GM12878 (cell line): ENCODE measurements at regions not wholly inside any gene's neighbourhood (a gene's known extent, or its start where the extent isn't known, plus 50 kb on each side); places are given as distances from the start of the nearest gene placed in this dataset.

Source experiments
- ATAC-seq: fragments of 200-7000 bp; cut with Tn5 transposase; 3 replicates; pipeline ENCODE4 v1.9.1; 2020; ENCODE audit warnings: mild to moderate bottlenecking, moderate library complexity
- BruUV-seq: library from RNA; stranded (reverse); fragments of 400-500 nt; replicated peaks from 2 replicates; lab custom pipeline; 2021; lab: Mats Ljungman, UMichigan
- CTCF ChIA-PET: fragments of 300-600 bp; sonication (Branson Sonifier 250); formaldehyde crosslinking; extraction: SDS; loops from one replicate; lab custom pipeline; 2021; ENCODE audit warnings: inconsistent platforms; lab: Yijun Ruan, JAX
- POLR2A ChIA-PET: fragments of 350-600 bp; formaldehyde crosslinking; extraction: SDS; loops from one replicate; lab custom pipeline; 2021; ENCODE audit warnings: inconsistent platforms; lab: Charles Lee
- RAD21 ChIA-PET: fragments of 300-600 bp; sonication (Branson Sonifier 250); formaldehyde crosslinking; loops from one replicate; lab custom pipeline; 2023; ENCODE audit warnings: antibody characterized with exemption; ENCODE audit not compliant: unreplicated experiment; lab: Charles Lee
- SMC1A ChIA-PET: fragments of 300-600 bp; sonication (Branson Sonifier 250); formaldehyde crosslinking; loops from one replicate; lab custom pipeline; 2023; ENCODE audit not compliant: unreplicated experiment, uncharacterized antibody; lab: Charles Lee
- DNase-seq: peaks from one replicate; pipeline ENCODE4 v3.0.0-alpha.2; 2011; ENCODE audit warnings: low read depth, low spot score
- FAIRE-seq: peaks from 3 replicates; lab custom pipeline; 2011; peaks lifted over from hg19 to GRCh38; lab: Jason Lieb, UNC
- H2AFZ ChIP-seq: 2 replicates; pipeline ENCODE4 v1.6.0; 2011; ENCODE audit warnings: low read depth, low read length, control low read depth; ENCODE audit not compliant: control insufficient read depth
- H3K27ac ChIP-seq: 2 replicates; pipeline ENCODE4 v1.5.1; 2011; ENCODE audit warnings: control low read depth; ENCODE audit not compliant: control insufficient read depth, insufficient read depth
- H3K27me3 ChIP-seq, 2 experiments: replicated peaks in 1 of 2; 2 replicates each; pipeline versions ENCODE4 v1.6.0 to v1.6.1; 2011; ENCODE audit warnings: low read length in 1 of 2; ENCODE audit not compliant: control insufficient read depth in 2 of 2, insufficient read depth in 2 of 2
- H3K36me3 ChIP-seq, 2 experiments: 2 replicates each; pipeline ENCODE4 v1.5.1; 2011; ENCODE audit warnings: low read length in 1 of 2; ENCODE audit not compliant: control insufficient read depth in 2 of 2, insufficient read depth in 2 of 2
- H3K4me1 ChIP-seq: 2 replicates; pipeline ENCODE4 v1.6.1; 2011; ENCODE audit warnings: mild to moderate bottlenecking, low read length, moderate library complexity, mixed read lengths; ENCODE audit not compliant: control insufficient read depth, insufficient read depth
- H3K4me2 ChIP-seq: 2 replicates; pipeline ENCODE4 v1.6.0; 2011; ENCODE audit warnings: control low read depth; ENCODE audit not compliant: control insufficient read depth, insufficient read depth
- H3K4me3 ChIP-seq: fragments of 200-600 bp; sonication (generic); 2 replicates; pipeline ENCODE4 v1.5.1; 2016
- H3K79me2 ChIP-seq: 2 replicates; pipeline ENCODE4 v1.6.0; 2011; ENCODE audit warnings: low read length; ENCODE audit not compliant: control insufficient read depth, insufficient read depth
- H3K9ac ChIP-seq: 2 replicates; pipeline ENCODE4 v1.8.0; 2011; ENCODE audit warnings: low read length, control low read depth, mixed read lengths; ENCODE audit not compliant: control insufficient read depth, insufficient read depth
- H3K9me3 ChIP-seq: replicated peaks from 3 replicates; pipeline ENCODE4 v1.5.1; 2011; ENCODE audit warnings: mild to moderate bottlenecking, low read length; ENCODE audit not compliant: control insufficient read depth, insufficient read depth
- H4K20me1 ChIP-seq: 2 replicates; pipeline ENCODE4 v1.6.0; 2011; ENCODE audit not compliant: control insufficient read depth, insufficient read depth
- CEBPZ ChIP-seq: fragments of 150-350 bp; IDR thresholded peaks from 2 replicates; pipeline ENCODE4 v1.6.1; 2016; ENCODE audit warnings: low read depth, low read length
- RAD51 ChIP-seq: fragments of 450-650 bp; IDR thresholded peaks from 2 replicates; pipeline ENCODE4 v1.6.1; 2016; ENCODE audit warnings: moderate library complexity, mild to moderate bottlenecking, inconsistent platforms
- SUZ12 ChIP-seq: fragments of 200-600 bp; sonication (generic); IDR thresholded peaks from one replicate; pipeline ENCODE4 v1.6.1; 2018; ENCODE audit warnings: antibody characterized with exemption, mild to moderate bottlenecking; ENCODE audit not compliant: unreplicated experiment
- YBX1 ChIP-seq: fragments of 450-650 bp; IDR thresholded peaks from 2 replicates; pipeline ENCODE4 v1.6.1; 2016; ENCODE audit warnings: antibody characterized with exemption
- WGBS: methylation state at CpG from one replicate; pipeline ENCODE4 v1.1.6; 2016; ENCODE audit warnings: low lambda C conversion rate; ENCODE audit not compliant: insufficient replicate concordance, insufficient coverage; ENCODE audit errors: missing lambda C conversion rate; 5-methylcytosine and 5-hydroxymethylcytosine counted together
- in situ Hi-C: fragments of 300-500 bp; cut with MboI; formaldehyde crosslinking; loops from 9 replicates; pipeline ENCODE4 v1.14.3; 2018; ENCODE audit warnings: mixed read lengths
- intact Hi-C: fragments of 100-400 bp; cut with micrococcal nuclease; formaldehyde crosslinking; loops from one replicate; pipeline ENCODE4 v1.14.2; 2022; ENCODE audit not compliant: unreplicated experiment
- TF ChIP-seq, protein P1 (sequence below): fragments of 450-650 bp; IDR thresholded peaks from 2 replicates; pipeline ENCODE4 v1.6.1; 2016; ENCODE audit warnings: mild to moderate bottlenecking, moderate library complexity, borderline replicate concordance
- TF ChIP-seq, protein P2 (sequence below): fragments of 450-650 bp; formaldehyde crosslinking; IDR thresholded peaks from 2 replicates; pipeline ENCODE4 v1.4.0; 2022; ENCODE audit warnings: mild to moderate bottlenecking, moderate library complexity
- TF ChIP-seq, protein P3 (sequence below): fragments of 450-650 bp; IDR thresholded peaks from 2 replicates; pipeline ENCODE4 v1.6.1; 2017; ENCODE audit warnings: antibody characterized with exemption, mild to moderate bottlenecking, moderate library complexity

- ATAC-seq (no peak), FAIRE-seq (no peak)
- in situ Hi-C loops: no loop called here
- no peaks in the 10 kb centered on the region for H3K27me3 ChIP-seq
- 0% methylated on average over 1 of the region's 1 CpG for WGBS
- no peak overlapping the region for H3K27ac ChIP-seq
- no TSS peak for BruUV-seq
- ChIA-PET CTCF (no interaction called here), SMC1A (no interaction called here)
- H3K4me3 ChIP-seq: no peak overlapping the region
- no peaks in the 10 kb centered on the region for H3K4me1 ChIP-seq
- TF ChIP-seq YBX1 (no peak), RAD51 (no peak), SUZ12 (no peak), CEBPZ (no peak)
- TF ChIP-seq, protein P1, sequence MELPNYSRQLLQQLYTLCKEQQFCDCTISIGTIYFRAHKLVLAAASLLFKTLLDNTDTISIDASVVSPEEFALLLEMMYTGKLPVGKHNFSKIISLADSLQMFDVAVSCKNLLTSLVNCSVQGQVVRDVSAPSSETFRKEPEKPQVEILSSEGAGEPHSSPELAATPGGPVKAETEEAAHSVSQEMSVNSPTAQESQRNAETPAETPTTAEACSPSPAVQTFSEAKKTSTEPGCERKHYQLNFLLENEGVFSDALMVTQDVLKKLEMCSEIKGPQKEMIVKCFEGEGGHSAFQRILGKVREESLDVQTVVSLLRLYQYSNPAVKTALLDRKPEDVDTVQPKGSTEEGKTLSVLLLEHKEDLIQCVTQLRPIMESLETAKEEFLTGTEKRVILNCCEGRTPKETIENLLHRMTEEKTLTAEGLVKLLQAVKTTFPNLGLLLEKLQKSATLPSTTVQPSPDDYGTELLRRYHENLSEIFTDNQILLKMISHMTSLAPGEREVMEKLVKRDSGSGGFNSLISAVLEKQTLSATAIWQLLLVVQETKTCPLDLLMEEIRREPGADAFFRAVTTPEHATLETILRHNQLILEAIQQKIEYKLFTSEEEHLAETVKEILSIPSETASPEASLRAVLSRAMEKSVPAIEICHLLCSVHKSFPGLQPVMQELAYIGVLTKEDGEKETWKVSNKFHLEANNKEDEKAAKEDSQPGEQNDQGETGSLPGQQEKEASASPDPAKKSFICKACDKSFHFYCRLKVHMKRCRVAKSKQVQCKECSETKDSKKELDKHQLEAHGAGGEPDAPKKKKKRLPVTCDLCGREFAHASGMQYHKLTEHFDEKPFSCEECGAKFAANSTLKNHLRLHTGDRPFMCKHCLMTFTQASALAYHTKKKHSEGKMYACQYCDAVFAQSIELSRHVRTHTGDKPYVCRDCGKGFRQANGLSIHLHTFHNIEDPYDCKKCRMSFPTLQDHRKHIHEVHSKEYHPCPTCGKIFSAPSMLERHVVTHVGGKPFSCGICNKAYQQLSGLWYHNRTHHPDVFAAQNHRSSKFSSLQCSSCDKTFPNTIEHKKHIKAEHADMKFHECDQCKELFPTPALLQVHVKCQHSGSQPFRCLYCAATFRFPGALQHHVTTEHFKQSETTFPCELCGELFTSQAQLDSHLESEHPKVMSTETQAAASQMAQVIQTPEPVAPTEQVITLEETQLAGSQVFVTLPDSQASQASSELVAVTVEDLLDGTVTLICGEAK: no peak
- TF ChIP-seq, protein P2, sequence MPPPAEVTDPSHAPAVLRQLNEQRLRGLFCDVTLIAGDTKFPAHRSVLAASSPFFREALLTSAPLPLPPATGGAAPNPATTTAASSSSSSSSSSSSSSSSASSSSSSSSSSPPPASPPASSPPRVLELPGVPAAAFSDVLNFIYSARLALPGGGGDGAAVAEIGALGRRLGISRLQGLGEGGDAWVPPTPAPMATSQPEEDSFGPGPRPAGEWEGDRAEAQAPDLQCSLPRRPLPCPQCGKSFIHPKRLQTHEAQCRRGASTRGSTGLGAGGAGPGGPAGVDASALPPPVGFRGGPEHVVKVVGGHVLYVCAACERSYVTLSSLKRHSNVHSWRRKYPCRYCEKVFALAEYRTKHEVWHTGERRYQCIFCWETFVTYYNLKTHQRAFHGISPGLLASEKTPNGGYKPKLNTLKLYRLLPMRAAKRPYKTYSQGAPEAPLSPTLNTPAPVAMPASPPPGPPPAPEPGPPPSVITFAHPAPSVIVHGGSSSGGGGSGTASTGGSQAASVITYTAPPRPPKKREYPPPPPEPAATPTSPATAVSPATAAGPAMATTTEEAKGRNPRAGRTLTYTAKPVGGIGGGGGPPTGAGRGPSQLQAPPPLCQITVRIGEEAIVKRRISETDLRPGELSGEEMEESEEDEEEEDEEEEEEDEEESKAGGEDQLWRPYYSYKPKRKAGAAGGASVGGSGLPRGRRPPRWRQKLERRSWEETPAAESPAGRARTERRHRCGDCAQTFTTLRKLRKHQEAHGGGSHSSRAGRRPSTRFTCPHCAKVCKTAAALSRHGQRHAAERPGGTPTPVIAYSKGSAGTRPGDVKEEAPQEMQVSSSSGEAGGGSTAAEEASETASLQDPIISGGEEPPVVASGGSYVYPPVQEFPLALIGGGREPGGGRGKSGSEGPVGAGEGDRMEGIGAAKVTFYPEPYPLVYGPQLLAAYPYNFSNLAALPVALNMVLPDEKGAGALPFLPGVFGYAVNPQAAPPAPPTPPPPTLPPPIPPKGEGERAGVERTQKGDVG: no peak
- TF ChIP-seq, protein P3, sequence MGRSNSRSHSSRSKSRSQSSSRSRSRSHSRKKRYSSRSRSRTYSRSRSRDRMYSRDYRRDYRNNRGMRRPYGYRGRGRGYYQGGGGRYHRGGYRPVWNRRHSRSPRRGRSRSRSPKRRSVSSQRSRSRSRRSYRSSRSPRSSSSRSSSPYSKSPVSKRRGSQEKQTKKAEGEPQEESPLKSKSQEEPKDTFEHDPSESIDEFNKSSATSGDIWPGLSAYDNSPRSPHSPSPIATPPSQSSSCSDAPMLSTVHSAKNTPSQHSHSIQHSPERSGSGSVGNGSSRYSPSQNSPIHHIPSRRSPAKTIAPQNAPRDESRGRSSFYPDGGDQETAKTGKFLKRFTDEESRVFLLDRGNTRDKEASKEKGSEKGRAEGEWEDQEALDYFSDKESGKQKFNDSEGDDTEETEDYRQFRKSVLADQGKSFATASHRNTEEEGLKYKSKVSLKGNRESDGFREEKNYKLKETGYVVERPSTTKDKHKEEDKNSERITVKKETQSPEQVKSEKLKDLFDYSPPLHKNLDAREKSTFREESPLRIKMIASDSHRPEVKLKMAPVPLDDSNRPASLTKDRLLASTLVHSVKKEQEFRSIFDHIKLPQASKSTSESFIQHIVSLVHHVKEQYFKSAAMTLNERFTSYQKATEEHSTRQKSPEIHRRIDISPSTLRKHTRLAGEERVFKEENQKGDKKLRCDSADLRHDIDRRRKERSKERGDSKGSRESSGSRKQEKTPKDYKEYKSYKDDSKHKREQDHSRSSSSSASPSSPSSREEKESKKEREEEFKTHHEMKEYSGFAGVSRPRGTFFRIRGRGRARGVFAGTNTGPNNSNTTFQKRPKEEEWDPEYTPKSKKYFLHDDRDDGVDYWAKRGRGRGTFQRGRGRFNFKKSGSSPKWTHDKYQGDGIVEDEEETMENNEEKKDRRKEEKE: no peak
- TF ChIP-seq, all 136 proteins: peak for 0
- no peak for DNase-seq
- intact Hi-C loops: no loop called here
- Histone ChIP-seq H3K4me2 (no peak overlapping the region), H3K9me3 (no peaks in the 10 kb centered on the region), H3K36me3 (no peaks in the 10 kb centered on the region), H2AFZ (no peak overlapping the region), H3K79me2 (no peaks in the 10 kb centered on the region), H3K9ac (no peak overlapping the region), H4K20me1 (no peaks in the 10 kb centered on the region)
- RAD21 ChIA-PET: no interaction called here
- POLR2A ChIA-PET: no interaction called here
Observed at GRCh38 chr11:91922846-91923245, 301.8 kb upstream of the FAT3 start.
